ENCODE measurements at regions not wholly inside any gene's neighbourhood (a gene's known extent, or its start where the extent isn't known, plus 50 kb on each side); places are given as distances from the start of the nearest gene placed in this dataset.

GRCh38 chr11:116431842-116432241 is 340.9 kb downstream of the BUD13 start:
- DNase-seq, result no peak

GRCh38 chr11:116428638-116428975 is 344.2 kb downstream of the BUD13 start:
- no peak for DNase-seq

GRCh38 chr11:116427903-116428637 is 344.7 kb downstream of the BUD13 start:
- no peak for DNase-seq

- DNase-seq, result no peak
These were observed 345.4 kb downstream of the BUD13 start for GRCh38 chr11:116427337-116427902.

- DNase-seq, result no peak
These were observed 346.0 kb downstream of the BUD13 start for GRCh38 chr11:116426761-116427160.

GRCh38 chr11:116424615-116425261 is 348.0 kb downstream of the BUD13 start:
- DNase-seq, result no peak

GRCh38 chr11:116422956-116423600 is 349.7 kb downstream of the BUD13 start:
- DNase-seq, result no peak

GRCh38 chr11:116422556-116422955 is 350.2 kb downstream of the BUD13 start:
- DNase-seq, result no peak

GRCh38 chr11:116421529-116422185 is 351.1 kb downstream of the BUD13 start:
- DNase-seq, result no peak

GRCh38 chr11:116420770-116421528 is 351.8 kb downstream of the BUD13 start:
- no peak for DNase-seq

GRCh38 chr11:116420030-116420429 is 352.8 kb downstream of the BUD13 start:
- no peak for DNase-seq

GRCh38 chr11:116418388-116419041 is 354.3 kb downstream of the BUD13 start:
- no peak for DNase-seq

GRCh38 chr11:116416852-116417251 is 355.9 kb downstream of the BUD13 start:
- no peak for DNase-seq

- DNase-seq, result no peak
These were observed 357.7 kb downstream of the BUD13 start for GRCh38 chr11:116415095-116415494.

GRCh38 chr11:116414357-116414880 is 358.4 kb downstream of the BUD13 start:
- DNase-seq, result no peak

GRCh38 chr11:116413301-116414242 is 359.2 kb downstream of the BUD13 start:
- no peak for DNase-seq

GRCh38 chr11:116412118-116412889 is 360.5 kb downstream of the BUD13 start:
- DNase-seq, result no peak

- DNase-seq, result no peak
These were observed 363.5 kb downstream of the BUD13 start for GRCh38 chr11:116409238-116409637.

- DNase-seq, result no peak
These were observed 366.7 kb downstream of the BUD13 start for GRCh38 chr11:116406042-116406441.

GRCh38 chr11:116404462-116404798 is 368.4 kb downstream of the BUD13 start:
- DNase-seq, result no peak
